Left lung (tissue), 4 donors: ENCODE measurements at regions not wholly inside any gene's neighbourhood (a gene's known extent, or its start where the extent isn't known, plus 50 kb on each side); places are given as distances from the start of the nearest gene placed in this dataset.

Source experiments
- ATAC-seq: fragments of 200-7000 bp; cut with Tn5 transposase; one replicate; pipeline ENCODE4 v1.9.1; 2020; ENCODE audit warnings: moderate library complexity
- DNase-seq, 4 donors: peaks; one replicate each; pipeline ENCODE4 v3.0.0-alpha.2; 2013 to 2020
- H3K27ac ChIP-seq, 2 donors: fragments of 200-600 bp; sonication (generic) in 1 of 2; one replicate each; pipeline versions ENCODE4 v1.5.0 to v1.8.0; 2020 to 2021
- H3K27me3 ChIP-seq, 2 donors: fragments of 200-600 bp; sonication (generic) in 1 of 2; one replicate each; pipeline versions ENCODE4 v1.5.0 to v1.8.0; 2020 to 2021
- H3K36me3 ChIP-seq, 2 donors: fragments of 200-600 bp; sonication (generic) in 1 of 2; one replicate each; pipeline versions ENCODE4 v1.5.0 to v1.8.0; 2020 to 2021
- H3K4me1 ChIP-seq, 2 donors: fragments of 200-600 bp; one replicate each; pipeline ENCODE4 v1.8.0; 2021
- H3K4me3 ChIP-seq, 2 donors: fragments of 200-600 bp; sonication (generic) in 1 of 2; one replicate each; pipeline versions ENCODE4 v1.5.0 to v1.8.0; 2020 to 2021; ENCODE audit warnings: mild to moderate bottlenecking in 1 of 2
- H3K9me3 ChIP-seq, 2 donors: fragments of 200-600 bp; sonication (generic) in 1 of 2; one replicate each; pipeline versions ENCODE4 v1.5.0 to v1.8.0; 2020 to 2021
- intact Hi-C, 2 donors: fragments of 100-400 bp; cut with DNase I; formaldehyde crosslinking; loops; one replicate each; pipeline versions ENCODE4 v1.11.2 to v1.14.2; 2022
- TF ChIP-seq, protein P1 (sequence below), 2 donors: fragments of 200-600 bp; sonication (generic) in 1 of 2; IDR thresholded peaks; one replicate each; pipeline versions ENCODE4 v1.5.0 to v1.8.0; 2021; ENCODE audit warnings: antibody characterized with exemption in 2 of 2
- donor health status: DM: no; HTN: yes; CAD: no.
- donor health status: DM: no; HTN: no; CAD: no.

DNA sequence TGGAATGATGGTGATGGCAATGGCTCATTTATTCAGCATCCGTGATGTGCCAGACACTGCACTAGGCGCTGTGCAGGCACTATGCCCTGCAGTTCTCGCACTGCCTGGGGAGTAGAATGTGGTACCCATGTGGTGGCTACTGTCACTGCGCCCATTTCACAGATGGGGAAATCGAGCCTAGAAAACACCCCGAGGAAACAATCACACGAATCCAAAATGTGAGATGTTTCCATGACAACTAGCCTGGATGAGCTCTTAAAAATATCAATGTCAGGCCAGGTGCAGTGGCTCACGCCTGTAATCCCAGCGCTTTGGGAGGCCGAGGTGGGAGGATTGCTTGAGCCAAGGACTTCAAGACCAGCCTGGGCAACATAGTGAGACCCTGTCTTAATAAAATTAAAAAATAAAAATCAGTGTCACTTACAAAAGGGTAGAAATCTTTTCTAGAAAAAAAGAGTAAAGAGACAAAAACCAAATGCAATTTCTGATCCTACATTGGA, 57.9 kb upstream of the TNRC6A start:
- ATAC-seq = no peak
- TF ChIP-seq, protein P1, sequence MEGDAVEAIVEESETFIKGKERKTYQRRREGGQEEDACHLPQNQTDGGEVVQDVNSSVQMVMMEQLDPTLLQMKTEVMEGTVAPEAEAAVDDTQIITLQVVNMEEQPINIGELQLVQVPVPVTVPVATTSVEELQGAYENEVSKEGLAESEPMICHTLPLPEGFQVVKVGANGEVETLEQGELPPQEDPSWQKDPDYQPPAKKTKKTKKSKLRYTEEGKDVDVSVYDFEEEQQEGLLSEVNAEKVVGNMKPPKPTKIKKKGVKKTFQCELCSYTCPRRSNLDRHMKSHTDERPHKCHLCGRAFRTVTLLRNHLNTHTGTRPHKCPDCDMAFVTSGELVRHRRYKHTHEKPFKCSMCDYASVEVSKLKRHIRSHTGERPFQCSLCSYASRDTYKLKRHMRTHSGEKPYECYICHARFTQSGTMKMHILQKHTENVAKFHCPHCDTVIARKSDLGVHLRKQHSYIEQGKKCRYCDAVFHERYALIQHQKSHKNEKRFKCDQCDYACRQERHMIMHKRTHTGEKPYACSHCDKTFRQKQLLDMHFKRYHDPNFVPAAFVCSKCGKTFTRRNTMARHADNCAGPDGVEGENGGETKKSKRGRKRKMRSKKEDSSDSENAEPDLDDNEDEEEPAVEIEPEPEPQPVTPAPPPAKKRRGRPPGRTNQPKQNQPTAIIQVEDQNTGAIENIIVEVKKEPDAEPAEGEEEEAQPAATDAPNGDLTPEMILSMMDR (IDR thresholded peaks at IDR 0.05) = no peak
- H3K9me3 ChIP-seq = no peaks in the 10 kb centered on the region
- H3K4me3 ChIP-seq = no peak overlapping the region
- H3K36me3 ChIP-seq = no peaks in the 10 kb centered on the region
- no peak for DNase-seq
- no peak overlapping the region for H3K27ac ChIP-seq
- H3K4me1 ChIP-seq = no peaks in the 10 kb centered on the region
- intact Hi-C loops = no loop called here
- peaks cover 0 to 29% of the 10 kb centered on the region in 2 donors for H3K27me3 ChIP-seq

DNA sequence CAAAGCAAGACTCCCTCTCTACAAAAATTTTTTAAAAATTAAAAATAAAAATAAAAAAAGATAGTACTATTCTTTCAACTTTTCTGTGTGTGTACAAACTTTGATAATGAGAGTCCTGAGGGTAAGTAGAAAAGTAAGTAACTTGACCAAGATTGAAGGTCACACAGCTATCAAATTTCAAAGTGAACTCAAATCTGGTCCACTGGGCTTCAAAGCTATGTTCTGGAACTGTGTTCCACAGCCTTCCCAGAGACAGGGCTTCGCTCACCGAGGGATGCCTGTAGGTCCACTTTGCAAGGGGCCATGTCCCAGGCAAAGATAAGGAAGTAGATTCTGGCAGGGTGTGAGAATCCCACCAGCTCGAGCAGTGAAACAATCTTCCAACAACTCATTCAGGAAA, 56.3 kb upstream of the TNRC6A start:
- intact Hi-C loops = no loop called here
- TF ChIP-seq, protein P1 (IDR thresholded peaks at IDR 0.05) = no peak
- no peak for ATAC-seq

DNA sequence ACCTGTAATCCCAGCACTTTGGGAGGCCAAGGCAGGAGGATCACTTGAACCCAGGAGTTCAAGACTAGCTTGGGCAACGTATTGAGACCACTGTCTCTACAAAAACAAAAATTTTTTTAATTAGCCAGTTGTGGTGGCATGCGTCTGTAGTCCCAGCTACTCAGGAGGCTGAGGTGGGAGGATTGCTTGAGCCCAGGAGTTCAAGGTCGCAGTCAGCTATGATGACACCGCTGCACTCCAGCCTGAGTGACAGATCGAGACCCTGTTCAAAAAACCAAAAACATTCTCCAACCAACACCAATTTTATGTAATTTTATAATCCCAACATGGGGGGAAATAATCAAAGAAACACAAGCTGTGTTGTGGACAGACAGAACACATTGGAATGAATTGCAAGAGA, 54.6 kb upstream of the TNRC6A start:
- H3K9me3 ChIP-seq = no peaks in the 10 kb centered on the region
- intact Hi-C loops = no loop called here
- no peak overlapping the region for H3K4me3 ChIP-seq
- H3K36me3 ChIP-seq = no peaks in the 10 kb centered on the region
- no peaks in the 10 kb centered on the region for H3K4me1 ChIP-seq
- peaks cover 0 to 27% of the 10 kb centered on the region in 2 donors for H3K27me3 ChIP-seq
- DNase-seq = no peak
- no peak for ATAC-seq
- H3K27ac ChIP-seq = no peak overlapping the region
- TF ChIP-seq, protein P1 (IDR thresholded peaks at IDR 0.05) = no peak

More for the DNA sequence above, 56.3 kb upstream of the TNRC6A start:
- Histone ChIP-seq H3K9me3 (no peaks in the 10 kb centered on the region), H3K4me3 (no peak overlapping the region), H3K4me1 (no peaks in the 10 kb centered on the region), H3K27me3 (peaks cover 0 to 29% of the 10 kb centered on the region in 2 donors), H3K27ac (no peak overlapping the region), H3K36me3 (no peaks in the 10 kb centered on the region)
- no peak for DNase-seq

DNA sequence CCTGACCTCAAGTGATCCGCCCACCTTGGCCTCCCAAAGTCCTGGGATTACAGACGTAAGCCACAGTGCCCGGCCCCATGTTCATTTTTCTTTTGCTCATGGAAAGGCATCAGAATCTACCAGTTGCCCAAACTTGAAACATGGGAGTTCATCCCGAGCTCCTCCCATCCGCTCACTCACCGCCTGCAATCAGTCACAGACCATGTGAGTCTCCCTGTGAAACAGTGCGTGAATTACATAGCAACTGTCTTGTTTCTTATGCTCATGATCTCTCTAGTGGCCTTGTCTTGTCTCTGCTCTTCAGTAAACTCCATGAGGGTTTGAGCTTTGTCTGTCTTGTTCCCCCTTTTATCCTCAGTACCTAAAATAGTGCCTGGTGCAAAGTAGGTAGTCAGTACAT, 52.1 kb upstream of the TNRC6A start:
- DNase-seq (no peak), ATAC-seq (no peak)
- Histone ChIP-seq H3K36me3 (no peaks in the 10 kb centered on the region), H3K4me3 (no peak overlapping the region), H3K9me3 (no peaks in the 10 kb centered on the region), H3K27me3 (peaks cover 0 to 2% of the 10 kb centered on the region in 2 donors), H3K27ac (no peak overlapping the region), H3K4me1 (no peaks in the 10 kb centered on the region)
- TF ChIP-seq, protein P1 (IDR thresholded peaks at IDR 0.05) = no peak
- intact Hi-C loops = no loop called here
